WTC11 (cell line): ENCODE measurements at regions not wholly inside any gene's neighbourhood (a gene's known extent, or its start where the extent isn't known, plus 50 kb on each side); places are given as distances from the start of the nearest gene placed in this dataset.

Experiments
- ATAC-seq: fragments of 200-7000 bp; cut with Tn5 transposase; 2 replicates; pipeline ENCODE4 v1.10.0; 2021; ENCODE audit warnings: mild to moderate bottlenecking, moderate library complexity
- CTCF ChIA-PET: fragments of 300-600 bp; sonication (Branson Sonifier 250); formaldehyde crosslinking; loops from one replicate; lab custom pipeline; 2021; ENCODE audit warnings: antibody characterized with exemption; lab: Charles Lee
- POLR2A ChIA-PET: fragments of 350-600 bp; sonication (Branson Sonifier 250); formaldehyde crosslinking; loops from one replicate; lab custom pipeline; 2021; ENCODE audit warnings: antibody characterized with exemption; lab: Charles Lee
- DNase-seq: peaks from one replicate; pipeline ENCODE4 v3.0.0; 2021; ENCODE audit warnings: low spot score
- H3K27ac Mint-ChIP-seq: 2 replicates; pipeline ENCODE4 v1.8.0; 2021; ENCODE audit warnings: mixed read lengths
- H3K27me3 Mint-ChIP-seq: 2 replicates; pipeline ENCODE4 v1.8.0; 2021; ENCODE audit warnings: low read depth, mild to moderate bottlenecking, moderate library complexity, mixed read lengths
- H3K36me3 Mint-ChIP-seq: 2 replicates; pipeline ENCODE4 v1.8.0; 2021; ENCODE audit warnings: mixed read lengths
- H3K4me1 Mint-ChIP-seq: 2 replicates; pipeline ENCODE4 v1.8.0; 2022; ENCODE audit warnings: mixed read lengths
- H3K4me3 Mint-ChIP-seq: 2 replicates; pipeline ENCODE4 v1.8.0; 2021; ENCODE audit warnings: mild to moderate bottlenecking, moderate library complexity, mixed read lengths
- H3K9me3 Mint-ChIP-seq: 2 replicates; pipeline ENCODE4 v1.8.0; 2021; ENCODE audit warnings: mixed read lengths
- CBFB ChIP-seq: sonication (generic); formaldehyde crosslinking; IDR thresholded peaks from 2 replicates; pipeline ENCODE4 v1.8.1; 2022; ENCODE audit warnings: mild to moderate bottlenecking, low read depth, missing genetic modification reagents
- CREM ChIP-seq: sonication (generic); formaldehyde crosslinking; IDR thresholded peaks from 2 replicates; pipeline ENCODE4 v1.8.1; 2022; ENCODE audit warnings: mild to moderate bottlenecking, missing genetic modification reagents, moderate library complexity
- ETV6 ChIP-seq: sonication (generic); formaldehyde crosslinking; IDR thresholded peaks from 2 replicates; pipeline ENCODE4 v1.8.1; 2022; ENCODE audit warnings: mild to moderate bottlenecking, missing genetic modification reagents
- FOXK1 ChIP-seq: sonication (generic); formaldehyde crosslinking; IDR thresholded peaks from 2 replicates; pipeline ENCODE4 v1.8.0; 2022; ENCODE audit warnings: mild to moderate bottlenecking, moderate library complexity, missing genetic modification reagents
- GABPB1 ChIP-seq: sonication (generic); formaldehyde crosslinking; IDR thresholded peaks from 2 replicates; pipeline ENCODE4 v1.8.1; 2023; ENCODE audit warnings: mild to moderate bottlenecking, missing genetic modification reagents
- IRF2 ChIP-seq: sonication (generic); formaldehyde crosslinking; IDR thresholded peaks from 2 replicates; pipeline ENCODE4 v1.8.0; 2022; ENCODE audit warnings: low read depth, missing genetic modification reagents, borderline replicate concordance
- JUN ChIP-seq: sonication (generic); formaldehyde crosslinking; IDR thresholded peaks from 2 replicates; pipeline ENCODE4 v1.8.0; 2023; ENCODE audit warnings: mild to moderate bottlenecking, missing genetic modification reagents
- MYBL2 ChIP-seq: sonication (generic); formaldehyde crosslinking; IDR thresholded peaks from 2 replicates; pipeline ENCODE4 v1.8.1; 2023; ENCODE audit warnings: mild to moderate bottlenecking, moderate library complexity, missing genetic modification reagents
- NFATC4 ChIP-seq: fragments of 250-450 bp; sonication (Bioruptor Pico); IDR thresholded peaks from 2 replicates; pipeline ENCODE4 v1.9.0; 2021; ENCODE audit warnings: mild to moderate bottlenecking
- NFE2L1 ChIP-seq: sonication (generic); formaldehyde crosslinking; IDR thresholded peaks from 2 replicates; pipeline ENCODE4 v1.8.1; 2023; ENCODE audit warnings: missing genetic modification reagents
- NR1H2 ChIP-seq: sonication (generic); formaldehyde crosslinking; IDR thresholded peaks from 2 replicates; pipeline ENCODE4 v1.9.0; 2021; ENCODE audit warnings: mild to moderate bottlenecking, moderate library complexity, missing genetic modification reagents
- PRRX2 ChIP-seq: fragments of 250-450 bp; sonication (Bioruptor Pico); IDR thresholded peaks from 2 replicates; pipeline ENCODE4 v1.8.0; 2021; ENCODE audit warnings: mild to moderate bottlenecking
- RELA ChIP-seq: sonication (generic); formaldehyde crosslinking; IDR thresholded peaks from 2 replicates; pipeline ENCODE4 v1.8.1; 2022; ENCODE audit warnings: missing genetic modification reagents, mild to moderate bottlenecking, borderline replicate concordance
- RORB ChIP-seq: fragments of 250-450 bp; sonication (Bioruptor Pico); IDR thresholded peaks from 2 replicates; pipeline ENCODE4 v1.9.0; 2021; ENCODE audit warnings: mild to moderate bottlenecking
- SP1 ChIP-seq: sonication (generic); formaldehyde crosslinking; conservative IDR thresholded peaks from 2 replicates; pipeline ENCODE4 v1.8.1; 2022; ENCODE audit warnings: missing genetic modification reagents
- TCF7 ChIP-seq: sonication (generic); formaldehyde crosslinking; IDR thresholded peaks from 2 replicates; pipeline ENCODE4 v1.8.0; 2022; ENCODE audit warnings: mild to moderate bottlenecking, low read depth, missing genetic modification reagents, moderate library complexity
- ZNF121 ChIP-seq: sonication (generic); formaldehyde crosslinking; IDR thresholded peaks from 2 replicates; pipeline ENCODE4 v1.8.0; 2023; ENCODE audit warnings: missing genetic modification reagents
- ZNF263 ChIP-seq: sonication (generic); formaldehyde crosslinking; IDR thresholded peaks from 2 replicates; pipeline ENCODE4 v1.8.1; 2022; ENCODE audit warnings: low read depth, mild to moderate bottlenecking, moderate library complexity, missing genetic modification reagents
- TF ChIP-seq, protein P1 (sequence below): sonication (generic); formaldehyde crosslinking; IDR thresholded peaks from 2 replicates; pipeline ENCODE4 v1.8.0; 2022; ENCODE audit warnings: mild to moderate bottlenecking, missing genetic modification reagents
- TF ChIP-seq, protein P2 (sequence below): fragments of 250-450 bp; sonication (Bioruptor Pico); conservative IDR thresholded peaks from 2 replicates; pipeline ENCODE4 v1.9.0; 2021; ENCODE audit warnings: mild to moderate bottlenecking
- TF ChIP-seq, protein P3 (sequence below): fragments of 250-450 bp; sonication (Bioruptor Pico); IDR thresholded peaks from 2 replicates; pipeline ENCODE4 v1.9.0; 2021; ENCODE audit warnings: mild to moderate bottlenecking
- TF ChIP-seq, protein P4 (sequence below): sonication (generic); formaldehyde crosslinking; IDR thresholded peaks from 2 replicates; pipeline ENCODE4 v1.8.0; 2023; ENCODE audit warnings: missing genetic modification reagents
- TF ChIP-seq, protein P5 (sequence below): sonication (generic); formaldehyde crosslinking; IDR thresholded peaks from 2 replicates; pipeline ENCODE4 v1.8.1; 2023; ENCODE audit warnings: mild to moderate bottlenecking, moderate library complexity, missing genetic modification reagents
- TF ChIP-seq, protein P6 (sequence below): sonication (generic); formaldehyde crosslinking; IDR thresholded peaks from 2 replicates; pipeline ENCODE4 v1.8.1; 2023; ENCODE audit warnings: mild to moderate bottlenecking, missing genetic modification reagents
- TF ChIP-seq, protein P7 (sequence below): sonication (generic); formaldehyde crosslinking; IDR thresholded peaks from 2 replicates; pipeline ENCODE4 v1.8.1; 2022; ENCODE audit warnings: low read depth, missing genetic modification reagents, borderline replicate concordance

DNA sequence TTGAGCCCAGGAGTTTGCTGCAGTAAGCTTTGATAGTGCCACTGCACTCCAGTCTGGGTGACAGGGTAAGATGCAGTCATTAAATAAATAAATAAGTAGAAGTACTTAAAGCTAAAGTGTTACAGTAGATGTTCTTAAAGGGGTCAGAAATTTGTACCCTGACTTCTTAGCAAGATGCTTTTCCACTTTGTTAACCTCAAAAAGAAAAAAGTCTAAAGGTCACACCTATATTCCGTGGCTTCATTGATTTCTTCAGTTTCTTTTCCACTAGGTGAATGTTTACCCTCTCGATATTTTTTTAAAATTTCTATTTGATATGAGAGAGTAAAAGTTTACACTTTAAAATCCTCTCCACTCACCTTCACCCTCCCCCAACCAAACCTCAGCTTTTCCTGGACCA, 64.3 kb upstream of the PLEKHA5 start:
- H3K36me3 Mint-ChIP-seq = no peaks in the 10 kb centered on the region
- ATAC-seq = no peak
- H3K27ac Mint-ChIP-seq = 0 out of 2 replicates have a peak overlapping the region, but pooled peaks have one; percentile 19
- H3K9me3 Mint-ChIP-seq = peaks cover 10% of the 10 kb centered on the region; the same call in 1 of the 2 replicates
- H3K4me1 Mint-ChIP-seq = peaks cover 29% of the 10 kb centered on the region
- H3K4me3 Mint-ChIP-seq = no peak overlapping the region
- no peak for DNase-seq
- H3K27me3 Mint-ChIP-seq = no peaks in the 10 kb centered on the region
- ChIA-PET POLR2A (no interaction called here), CTCF (no interaction called here)
- no peak for TF ChIP-seq IRF2
- TF ChIP-seq NFATC4 = no peak
- no peak for TF ChIP-seq JUN (CRISPR knock-in tag)
- TF ChIP-seq RORB (CRISPR knock-in tag) = no peak
- TF ChIP-seq, protein P1, sequence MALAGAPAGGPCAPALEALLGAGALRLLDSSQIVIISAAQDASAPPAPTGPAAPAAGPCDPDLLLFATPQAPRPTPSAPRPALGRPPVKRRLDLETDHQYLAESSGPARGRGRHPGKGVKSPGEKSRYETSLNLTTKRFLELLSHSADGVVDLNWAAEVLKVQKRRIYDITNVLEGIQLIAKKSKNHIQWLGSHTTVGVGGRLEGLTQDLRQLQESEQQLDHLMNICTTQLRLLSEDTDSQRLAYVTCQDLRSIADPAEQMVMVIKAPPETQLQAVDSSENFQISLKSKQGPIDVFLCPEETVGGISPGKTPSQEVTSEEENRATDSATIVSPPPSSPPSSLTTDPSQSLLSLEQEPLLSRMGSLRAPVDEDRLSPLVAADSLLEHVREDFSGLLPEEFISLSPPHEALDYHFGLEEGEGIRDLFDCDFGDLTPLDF (CRISPR knock-in tag) = no peak
- no peak for TF ChIP-seq CREM (CRISPR knock-in tag)
- TF ChIP-seq, protein P2, sequence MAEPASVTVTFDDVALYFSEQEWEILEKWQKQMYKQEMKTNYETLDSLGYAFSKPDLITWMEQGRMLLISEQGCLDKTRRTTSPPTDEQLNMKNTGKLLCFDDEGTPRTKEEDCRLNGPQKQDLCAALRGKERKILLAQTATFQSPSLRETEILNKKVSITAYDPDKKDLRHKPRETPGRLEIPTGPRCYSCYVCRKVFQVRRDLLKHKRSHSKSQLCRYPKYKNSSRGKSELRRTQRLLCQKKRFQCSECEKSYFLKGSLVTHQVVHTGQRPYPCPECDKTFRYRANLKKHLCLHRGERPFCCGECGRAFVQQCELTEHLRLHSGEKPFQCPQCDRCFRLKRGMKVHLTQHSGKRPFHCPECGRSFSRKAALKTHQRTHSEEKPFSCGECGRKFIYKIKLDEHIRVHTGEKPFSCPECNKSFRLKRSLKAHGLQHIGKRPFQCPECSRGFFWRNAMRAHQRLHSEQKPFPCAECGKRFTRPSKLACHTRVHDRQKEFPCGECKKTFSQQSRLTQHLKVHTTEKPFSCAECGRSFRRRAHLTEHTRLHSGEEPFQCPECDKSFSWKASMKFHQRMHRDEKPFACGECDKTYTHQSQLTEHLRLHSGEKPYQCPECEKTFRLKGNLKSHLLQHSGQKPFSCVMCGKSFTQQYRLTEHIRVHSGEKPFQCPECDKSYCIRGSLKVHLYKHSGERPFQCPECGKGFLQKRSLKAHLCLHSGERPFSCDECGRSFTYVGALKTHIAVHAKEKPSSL (CRISPR knock-in tag) = no peak
- TF ChIP-seq, protein P3, sequence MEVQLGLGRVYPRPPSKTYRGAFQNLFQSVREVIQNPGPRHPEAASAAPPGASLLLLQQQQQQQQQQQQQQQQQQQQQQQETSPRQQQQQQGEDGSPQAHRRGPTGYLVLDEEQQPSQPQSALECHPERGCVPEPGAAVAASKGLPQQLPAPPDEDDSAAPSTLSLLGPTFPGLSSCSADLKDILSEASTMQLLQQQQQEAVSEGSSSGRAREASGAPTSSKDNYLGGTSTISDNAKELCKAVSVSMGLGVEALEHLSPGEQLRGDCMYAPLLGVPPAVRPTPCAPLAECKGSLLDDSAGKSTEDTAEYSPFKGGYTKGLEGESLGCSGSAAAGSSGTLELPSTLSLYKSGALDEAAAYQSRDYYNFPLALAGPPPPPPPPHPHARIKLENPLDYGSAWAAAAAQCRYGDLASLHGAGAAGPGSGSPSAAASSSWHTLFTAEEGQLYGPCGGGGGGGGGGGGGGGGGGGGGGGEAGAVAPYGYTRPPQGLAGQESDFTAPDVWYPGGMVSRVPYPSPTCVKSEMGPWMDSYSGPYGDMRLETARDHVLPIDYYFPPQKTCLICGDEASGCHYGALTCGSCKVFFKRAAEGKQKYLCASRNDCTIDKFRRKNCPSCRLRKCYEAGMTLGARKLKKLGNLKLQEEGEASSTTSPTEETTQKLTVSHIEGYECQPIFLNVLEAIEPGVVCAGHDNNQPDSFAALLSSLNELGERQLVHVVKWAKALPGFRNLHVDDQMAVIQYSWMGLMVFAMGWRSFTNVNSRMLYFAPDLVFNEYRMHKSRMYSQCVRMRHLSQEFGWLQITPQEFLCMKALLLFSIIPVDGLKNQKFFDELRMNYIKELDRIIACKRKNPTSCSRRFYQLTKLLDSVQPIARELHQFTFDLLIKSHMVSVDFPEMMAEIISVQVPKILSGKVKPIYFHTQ (CRISPR knock-in tag) = no peak
- TF ChIP-seq FOXK1 = no peak
- TF ChIP-seq ZNF263 (CRISPR knock-in tag) = no peak
- TF ChIP-seq MYBL2 (CRISPR knock-in tag) = no peak
- TF ChIP-seq NFE2L1 (CRISPR knock-in tag) = no peak
- no peak for TF ChIP-seq CBFB (CRISPR knock-in tag)
- TF ChIP-seq GABPB1 (CRISPR knock-in tag) = no peak
- no peak for TF ChIP-seq NR1H2 (CRISPR knock-in tag)
- no peak for TF ChIP-seq ETV6
- TF ChIP-seq RELA (CRISPR knock-in tag) = no peak
- TF ChIP-seq, protein P4, sequence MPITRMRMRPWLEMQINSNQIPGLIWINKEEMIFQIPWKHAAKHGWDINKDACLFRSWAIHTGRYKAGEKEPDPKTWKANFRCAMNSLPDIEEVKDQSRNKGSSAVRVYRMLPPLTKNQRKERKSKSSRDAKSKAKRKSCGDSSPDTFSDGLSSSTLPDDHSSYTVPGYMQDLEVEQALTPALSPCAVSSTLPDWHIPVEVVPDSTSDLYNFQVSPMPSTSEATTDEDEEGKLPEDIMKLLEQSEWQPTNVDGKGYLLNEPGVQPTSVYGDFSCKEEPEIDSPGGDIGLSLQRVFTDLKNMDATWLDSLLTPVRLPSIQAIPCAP (CRISPR knock-in tag) = no peak
- TF ChIP-seq, protein P5, sequence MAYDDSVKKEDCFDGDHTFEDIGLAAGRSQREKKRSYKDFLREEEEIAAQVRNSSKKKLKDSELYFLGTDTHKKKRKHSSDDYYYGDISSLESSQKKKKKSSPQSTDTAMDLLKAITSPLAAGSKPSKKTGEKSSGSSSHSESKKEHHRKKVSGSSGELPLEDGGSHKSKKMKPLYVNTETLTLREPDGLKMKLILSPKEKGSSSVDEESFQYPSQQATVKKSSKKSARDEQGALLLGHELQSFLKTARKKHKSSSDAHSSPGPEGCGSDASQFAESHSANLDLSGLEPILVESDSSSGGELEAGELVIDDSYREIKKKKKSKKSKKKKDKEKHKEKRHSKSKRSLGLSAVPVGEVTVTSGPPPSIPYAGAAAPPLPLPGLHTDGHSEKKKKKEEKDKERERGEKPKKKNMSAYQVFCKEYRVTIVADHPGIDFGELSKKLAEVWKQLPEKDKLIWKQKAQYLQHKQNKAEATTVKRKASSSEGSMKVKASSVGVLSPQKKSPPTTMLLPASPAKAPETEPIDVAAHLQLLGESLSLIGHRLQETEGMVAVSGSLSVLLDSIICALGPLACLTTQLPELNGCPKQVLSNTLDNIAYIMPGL (CRISPR knock-in tag) = no peak

DNA sequence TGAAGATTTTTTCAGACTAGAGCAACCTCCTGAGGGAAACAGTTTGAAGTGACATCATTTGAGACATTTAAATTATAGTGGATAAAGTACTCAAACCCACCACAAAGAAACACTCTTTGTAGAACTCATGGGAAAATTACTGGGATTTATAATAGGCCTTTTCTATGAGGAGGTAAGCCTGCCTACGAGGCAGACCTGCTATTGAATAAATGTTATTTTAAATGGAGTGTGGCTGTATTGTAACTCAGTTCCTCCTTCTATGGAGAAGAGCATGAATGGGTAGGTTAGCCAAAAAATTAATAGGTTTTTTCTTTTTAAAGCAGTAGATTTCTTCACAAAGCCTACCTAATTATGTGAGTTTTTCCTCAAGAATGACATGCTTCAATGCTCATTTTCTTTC, 63.7 kb upstream of the PLEKHA5 start:
- ChIA-PET POLR2A (no interaction called here), CTCF (interaction anchor here (0.8 kb wide), 1 partner anchor 171 kb away, joined by 4 read pairs; no protein-coding TSS in a partner anchor)
- Mint-ChIP-seq H3K9me3 (peaks cover 10% of the 10 kb centered on the region; the same call in 1 of the 2 replicates), H3K27me3 (no peaks in the 10 kb centered on the region), H3K4me1 (peaks cover 29% of the 10 kb centered on the region), H3K27ac (no peak overlapping the region), H3K36me3 (no peaks in the 10 kb centered on the region), H3K4me3 (no peak overlapping the region)
- DNase-seq (no peak), ATAC-seq (no peak)
- TF ChIP-seq TCF7 (CRISPR knock-in tag) (no peak), SP1 (CRISPR knock-in tag) (no peak), PRRX2 (CRISPR knock-in tag) (no peak), ZNF121 (no peak), GABPB1 (CRISPR knock-in tag) (no peak)
- TF ChIP-seq, protein P6, sequence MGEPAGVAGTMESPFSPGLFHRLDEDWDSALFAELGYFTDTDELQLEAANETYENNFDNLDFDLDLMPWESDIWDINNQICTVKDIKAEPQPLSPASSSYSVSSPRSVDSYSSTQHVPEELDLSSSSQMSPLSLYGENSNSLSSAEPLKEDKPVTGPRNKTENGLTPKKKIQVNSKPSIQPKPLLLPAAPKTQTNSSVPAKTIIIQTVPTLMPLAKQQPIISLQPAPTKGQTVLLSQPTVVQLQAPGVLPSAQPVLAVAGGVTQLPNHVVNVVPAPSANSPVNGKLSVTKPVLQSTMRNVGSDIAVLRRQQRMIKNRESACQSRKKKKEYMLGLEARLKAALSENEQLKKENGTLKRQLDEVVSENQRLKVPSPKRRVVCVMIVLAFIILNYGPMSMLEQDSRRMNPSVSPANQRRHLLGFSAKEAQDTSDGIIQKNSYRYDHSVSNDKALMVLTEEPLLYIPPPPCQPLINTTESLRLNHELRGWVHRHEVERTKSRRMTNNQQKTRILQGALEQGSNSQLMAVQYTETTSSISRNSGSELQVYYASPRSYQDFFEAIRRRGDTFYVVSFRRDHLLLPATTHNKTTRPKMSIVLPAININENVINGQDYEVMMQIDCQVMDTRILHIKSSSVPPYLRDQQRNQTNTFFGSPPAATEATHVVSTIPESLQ = no peak
- TF ChIP-seq, protein P7, sequence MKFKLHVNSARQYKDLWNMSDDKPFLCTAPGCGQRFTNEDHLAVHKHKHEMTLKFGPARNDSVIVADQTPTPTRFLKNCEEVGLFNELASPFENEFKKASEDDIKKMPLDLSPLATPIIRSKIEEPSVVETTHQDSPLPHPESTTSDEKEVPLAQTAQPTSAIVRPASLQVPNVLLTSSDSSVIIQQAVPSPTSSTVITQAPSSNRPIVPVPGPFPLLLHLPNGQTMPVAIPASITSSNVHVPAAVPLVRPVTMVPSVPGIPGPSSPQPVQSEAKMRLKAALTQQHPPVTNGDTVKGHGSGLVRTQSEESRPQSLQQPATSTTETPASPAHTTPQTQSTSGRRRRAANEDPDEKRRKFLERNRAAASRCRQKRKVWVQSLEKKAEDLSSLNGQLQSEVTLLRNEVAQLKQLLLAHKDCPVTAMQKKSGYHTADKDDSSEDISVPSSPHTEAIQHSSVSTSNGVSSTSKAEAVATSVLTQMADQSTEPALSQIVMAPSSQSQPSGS (CRISPR knock-in tag) = no peak
